Stimulated activated CD8-positive, alpha-beta memory T cell treated with anti-CD3 and anti-CD28 coated beads, Interleukin-2, amount 100 ng/mL, for 48 hours (primary cell): ENCODE measurements at regions not wholly inside any gene's neighbourhood (a gene's known extent, or its start where the extent isn't known, plus 50 kb on each side); places are given as distances from the start of the nearest gene placed in this dataset.

Experiments used
- DNase-seq, 2 donors: peaks; one replicate each; pipeline ENCODE4 v3.0.0-alpha.2; 2020; ENCODE audit warnings: low read depth in 2 of 2

DNA sequence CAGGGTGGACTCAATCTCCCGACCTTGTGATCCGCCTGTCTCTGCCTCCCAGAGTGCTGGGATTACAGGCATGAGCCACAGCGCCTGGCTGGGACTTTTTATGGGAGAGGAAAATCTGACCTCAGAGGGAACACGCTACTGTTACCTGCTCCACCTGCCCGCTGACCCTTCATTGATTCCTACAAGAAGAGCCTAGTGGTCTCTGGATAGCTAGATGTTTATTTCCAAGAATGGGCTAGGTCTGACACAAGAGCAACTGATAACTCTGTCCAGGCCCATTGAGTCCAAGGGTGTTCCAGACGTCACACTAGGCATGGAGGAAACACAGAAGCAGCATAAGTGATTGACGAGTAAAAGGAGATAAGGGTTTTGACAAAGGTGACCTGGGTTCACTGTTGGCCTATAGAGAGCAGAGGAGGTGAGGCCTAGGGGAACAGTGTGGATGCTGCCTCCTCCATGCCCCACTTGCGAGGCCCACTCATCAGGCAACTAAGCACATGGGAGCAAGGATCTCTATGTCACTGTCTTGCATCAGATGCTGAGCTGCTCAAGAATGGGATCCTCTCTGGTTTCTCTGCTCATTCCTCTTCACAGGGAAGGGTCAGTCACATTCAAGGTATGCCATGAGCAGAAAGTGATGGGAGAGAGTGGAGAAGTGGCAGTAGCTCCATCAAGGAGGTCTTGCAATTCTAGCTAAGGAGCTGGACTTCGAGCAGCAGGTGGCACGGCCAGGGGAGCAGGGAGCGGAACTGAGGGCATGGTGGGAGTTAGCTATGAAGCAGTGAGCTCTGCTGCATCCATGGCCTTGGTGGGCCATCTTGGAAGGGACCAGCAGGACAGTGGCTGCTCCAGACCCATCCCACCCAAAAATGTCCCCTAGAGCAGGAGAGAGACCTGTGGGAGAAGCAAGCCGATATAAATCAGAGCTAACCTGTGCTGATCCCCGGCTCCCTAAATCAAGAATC lies 145.2 kb downstream of the WSCD1 start:
- DNase-seq, result no peak

DNA sequence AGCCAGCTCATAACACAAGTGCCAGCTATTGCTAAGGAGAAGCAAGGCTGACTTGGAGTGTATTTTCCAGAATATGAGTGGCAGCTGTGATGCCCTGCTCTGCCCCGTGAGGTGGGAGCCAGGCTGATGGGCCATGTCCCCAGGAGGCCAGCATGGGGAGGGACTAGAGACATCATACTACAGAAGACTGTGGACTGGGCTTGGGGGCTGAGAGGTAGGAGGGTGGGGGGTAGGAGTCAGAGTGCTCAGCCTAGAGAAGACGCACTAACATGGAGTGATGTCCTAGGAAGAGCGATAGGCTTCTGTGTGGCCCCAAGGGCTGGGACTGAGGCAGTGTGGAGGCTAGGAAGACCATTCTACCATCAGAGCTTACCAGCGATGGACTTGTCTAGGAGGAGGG lies 143.7 kb downstream of the WSCD1 start:
- no peak for DNase-seq

DNA sequence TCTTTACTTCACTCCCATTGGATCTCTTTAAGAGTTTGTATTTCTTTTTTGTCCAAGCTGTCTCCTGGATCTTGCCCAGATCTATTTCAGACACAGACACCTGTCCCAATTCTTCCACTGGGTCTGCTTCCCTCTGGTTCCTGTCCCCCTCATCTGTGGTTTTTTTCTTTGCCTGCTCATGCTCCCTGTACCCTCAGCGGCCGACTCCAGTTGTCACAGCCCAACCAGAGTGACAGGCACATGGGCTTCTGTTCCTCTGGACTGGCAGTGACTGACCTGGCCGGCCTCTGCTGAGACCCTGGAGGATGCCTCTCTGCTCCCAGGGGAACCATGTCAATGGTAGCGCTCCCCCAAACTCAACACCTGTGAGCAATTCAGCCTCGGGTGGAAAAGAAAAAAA lies 142.6 kb downstream of the WSCD1 start:
- no peak for DNase-seq

DNA sequence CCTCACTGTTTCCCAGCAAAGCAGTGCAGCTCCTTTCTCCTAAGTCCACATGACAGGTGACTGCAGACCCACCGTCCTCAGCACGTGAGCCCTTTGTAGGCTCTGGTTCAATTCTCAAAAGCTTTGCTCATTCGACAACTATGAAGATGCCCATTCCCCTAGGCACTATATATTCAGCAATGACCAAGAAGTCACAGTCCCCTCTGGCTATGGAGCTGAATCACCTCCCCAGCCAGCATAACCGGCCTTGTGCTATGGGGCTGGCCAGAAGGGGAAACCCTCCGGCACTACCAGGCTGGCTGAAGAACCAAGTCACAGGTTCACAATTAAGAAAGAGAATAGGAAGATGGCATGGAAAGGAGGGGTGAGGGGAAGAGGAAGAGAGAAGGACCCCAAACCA lies 139.7 kb downstream of the WSCD1 start:
- no peak for DNase-seq

GRCh38 chr17:6208608-6209180 lies 138.5 kb downstream of the WSCD1 start:
- no peak for DNase-seq

- DNase-seq, result no peak
Observed at GRCh38 chr17:6205525-6205924, 135.3 kb downstream of the WSCD1 start.

DNA sequence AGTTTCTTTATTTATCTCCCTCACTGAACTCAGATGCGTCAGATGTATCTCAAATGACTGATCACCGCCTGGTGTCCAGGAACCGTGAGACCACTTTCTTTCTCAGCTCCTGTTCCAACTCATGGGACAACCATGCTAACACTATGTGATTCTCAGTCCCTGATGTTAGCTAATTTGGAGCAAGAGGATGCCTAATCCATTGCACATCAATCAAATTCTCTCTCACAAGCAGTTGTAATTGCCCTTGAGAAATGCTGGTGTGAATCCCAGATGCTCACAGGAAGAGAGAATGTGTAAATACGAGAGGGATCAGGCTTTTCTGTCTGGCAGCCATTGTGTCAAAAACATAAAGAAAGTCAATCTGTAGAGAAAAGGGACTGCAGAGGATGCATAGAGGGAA lies 134.9 kb downstream of the WSCD1 start:
- no peak for DNase-seq

- DNase-seq, result no peak
Observed at GRCh38 chr17:6204203-6204722, 134.1 kb downstream of the WSCD1 start.

GRCh38 chr17:6196355-6196754 lies 126.2 kb downstream of the WSCD1 start:
- no peak for DNase-seq

- DNase-seq, result no peak
Observed at GRCh38 chr17:6195123-6195522, 124.9 kb downstream of the WSCD1 start.

GRCh38 chr17:6191405-6192324 lies 121.5 kb downstream of the WSCD1 start:
- no peak for DNase-seq

- DNase-seq, result no peak
Observed at GRCh38 chr17:6187836-6188235, 117.7 kb downstream of the WSCD1 start.

DNA sequence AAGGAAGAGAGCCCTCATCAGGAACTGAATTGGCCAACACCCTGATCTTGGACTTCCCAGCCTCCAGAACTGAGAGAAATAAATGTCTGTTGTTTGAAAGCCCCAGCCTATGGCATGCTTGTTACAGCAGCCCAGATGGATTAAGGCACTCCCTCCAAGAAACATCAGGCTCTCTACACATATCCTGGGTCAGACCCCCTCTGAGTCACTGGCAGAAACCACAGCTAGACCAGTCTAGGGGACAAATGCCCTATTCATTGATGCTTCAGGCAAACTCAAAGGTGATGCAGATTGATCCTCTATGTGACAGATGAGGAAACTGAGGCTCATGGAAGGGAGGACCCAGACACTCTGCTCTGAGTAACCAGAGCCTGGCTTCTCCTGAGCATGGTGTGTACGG lies 116.8 kb downstream of the WSCD1 start:
- no peak for DNase-seq

GRCh38 chr17:6184508-6184907 lies 114.3 kb downstream of the WSCD1 start:
- DNase-seq, result no peak

GRCh38 chr17:6179017-6179416 lies 108.8 kb downstream of the WSCD1 start:
- DNase-seq, result no peak

DNA sequence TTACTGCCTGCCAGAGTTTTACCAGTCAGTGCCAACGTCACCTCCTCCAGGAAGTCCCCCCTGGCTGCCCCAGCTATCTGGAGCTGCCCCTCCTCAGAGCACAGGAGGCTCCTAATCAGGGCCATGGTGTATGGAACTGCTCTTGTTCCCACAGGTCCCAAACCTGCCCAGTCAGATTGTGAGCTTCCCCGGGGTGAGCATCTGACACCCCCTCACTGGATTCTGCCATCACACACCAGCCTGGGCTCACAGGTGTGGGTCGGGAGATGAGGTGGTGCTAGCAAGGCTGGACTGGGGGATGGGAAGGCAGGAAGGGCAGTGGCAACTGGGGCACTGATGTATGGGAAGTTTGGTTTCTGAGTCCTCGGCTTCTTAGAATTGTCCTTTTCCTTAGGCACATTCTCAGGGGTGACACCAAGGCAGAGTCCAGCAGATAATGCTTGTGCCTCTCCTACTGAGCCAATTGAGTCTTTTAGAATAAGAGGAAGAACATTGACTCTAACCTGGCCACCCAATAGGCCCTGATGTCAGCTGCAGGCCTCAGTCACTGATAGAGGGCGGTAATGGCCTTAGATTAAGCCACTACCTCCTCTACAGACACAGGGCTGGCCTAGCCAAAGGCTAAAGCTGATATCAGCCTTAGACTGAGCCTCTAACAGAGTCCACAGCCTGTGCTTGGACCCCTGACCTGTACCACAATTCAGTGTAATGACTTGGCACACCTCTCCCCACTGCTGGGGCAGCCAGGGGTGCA lies 107.9 kb downstream of the WSCD1 start:
- no peak for DNase-seq
